HCT116 (cell line): ENCODE measurements at regions not wholly inside any gene's neighbourhood (a gene's known extent, or its start where the extent isn't known, plus 50 kb on each side); places are given as distances from the start of the nearest gene placed in this dataset.
"Not testable (repeated sequence)": the region's sequence is repeated elsewhere in the genome, so short reads cannot be mapped to it uniquely, and the experiment has no call there.

Source experiments
- ATAC-seq: fragments of 200-7000 bp; cut with Tn5 transposase; 2 replicates; pipeline ENCODE4 v1.9.1; 2020; ENCODE audit warnings: mild to moderate bottlenecking, moderate library complexity
- BruUV-seq: library from RNA; stranded (reverse); fragments of 400-500 nt; replicated peaks from 2 replicates; lab custom pipeline; 2021; lab: Mats Ljungman, UMichigan
- CTCF ChIA-PET: fragments of 300-600 bp; sonication (Branson Sonifier 250); formaldehyde crosslinking; loops from one replicate; lab custom pipeline; 2021; ENCODE audit warnings: antibody characterized with exemption; lab: Charles Lee
- POLR2A ChIA-PET: fragments of 300-600, 350-600 bp; sonication (Branson Sonifier 250); formaldehyde crosslinking; loops from one replicate; lab custom pipeline; 2021; ENCODE audit warnings: antibody characterized with exemption; lab: Charles Lee
- RAD21 ChIA-PET, 2 experiments: fragments of 300-600 bp; sonication (Branson Sonifier 250); formaldehyde crosslinking; loops; one replicate each; lab custom pipeline; 2023; ENCODE audit warnings: low total read pairs in 2 of 2; ENCODE audit not compliant: uncharacterized antibody in 2 of 2, unreplicated experiment in 2 of 2, low non-redundant PET in 1 of 2; lab: Charles Lee
- DNase-seq: peaks from one replicate; pipeline ENCODE4 v3.0.0-alpha.2; 2010; ENCODE audit warnings: low read depth, low spot score
- H2AFZ ChIP-seq: fragments of 200-600 bp; shearing (Covaris generic), sonication (generic); 2 replicates; pipeline ENCODE4 v1.6.1; 2017; ENCODE audit warnings: low read depth, mixed run types, mixed read lengths, antibody characterized with exemption, low read length; ENCODE audit not compliant: poor library complexity, severe bottlenecking
- H3K27ac ChIP-seq: 2 replicates; pipeline ENCODE4 v1.5.1; 2012; ENCODE audit warnings: low read depth, low read length
- H3K27me3 ChIP-seq: fragments of 200-600 bp; sonication (generic); 2 replicates; pipeline ENCODE4 v1.6.1; 2016; ENCODE audit warnings: mixed run types, low read length, mixed read lengths; ENCODE audit not compliant: insufficient read depth
- H3K36me3 ChIP-seq, 2 experiments: fragments of 200-500 bp in 1 of 2; fragments of 200-600 bp in 1 of 2; sonication (Bioruptor generic) in 1 of 2; sonication (generic) in 1 of 2; 2 replicates each; pipeline versions ENCODE4 v1.5.1 to v1.6.1; 2014 to 2016; ENCODE audit warnings: low read length in 2 of 2, inconsistent platforms in 1 of 2, mixed read lengths in 1 of 2, mixed run types in 1 of 2; ENCODE audit not compliant: insufficient read depth in 2 of 2, control insufficient read depth in 1 of 2
- H3K4me1 ChIP-seq, 2 experiments: fragments of 200-600 bp in 1 of 2; sonication (generic) in 1 of 2; 2 replicates each; pipeline versions ENCODE4 v1.5.1 to v1.6.1; 2012 to 2017; ENCODE audit warnings: low read length in 2 of 2, inconsistent platforms in 1 of 2, mild to moderate bottlenecking in 1 of 2, mixed read lengths in 1 of 2, mixed run types in 1 of 2, moderate library complexity in 1 of 2; ENCODE audit not compliant: insufficient read depth in 2 of 2, control insufficient read depth in 1 of 2
- H3K4me2 ChIP-seq: fragments of 200-600 bp; sonication (generic); 2 replicates; pipeline ENCODE4 v1.6.1; 2017; ENCODE audit warnings: mixed run types, low read length, mixed read lengths
- H3K4me3 ChIP-seq, 2 experiments: fragments of 200-600 bp in 1 of 2; sonication (generic) in 1 of 2; replicated peaks in 1 of 2; 2 replicates each; pipeline ENCODE4 v1.5.1; 2011 to 2016; ENCODE audit warnings: low read length in 2 of 2, control low read depth in 1 of 2, low read depth in 1 of 2, mild to moderate bottlenecking in 1 of 2, mixed read lengths in 1 of 2, mixed run types in 1 of 2
- H3K79me2 ChIP-seq: fragments of 200-600 bp; sonication (generic); 2 replicates; pipeline ENCODE4 v1.6.1; 2017; ENCODE audit warnings: mild to moderate bottlenecking, mixed run types, low read length, moderate library complexity, mixed read lengths; ENCODE audit not compliant: insufficient read depth
- H3K9ac ChIP-seq: fragments of 200-600 bp; sonication (generic); 2 replicates; pipeline ENCODE4 v1.6.1; 2016; ENCODE audit warnings: low read length, mixed read lengths
- H3K9me2 ChIP-seq: fragments of 200-600 bp; sonication (generic), shearing (Covaris generic); 2 replicates; pipeline ENCODE4 v1.6.1; 2017; ENCODE audit warnings: mixed run types, mild to moderate bottlenecking, moderate library complexity; ENCODE audit not compliant: insufficient read depth
- H3K9me3 ChIP-seq, 2 experiments: fragments of 200-500 bp in 1 of 2; fragments of 200-600 bp in 1 of 2; sonication (Bioruptor generic) in 1 of 2; sonication (generic) in 1 of 2; 2 replicates each; pipeline ENCODE4 v1.6.1; 2014 to 2017; ENCODE audit warnings: low read length in 2 of 2, mixed read lengths in 2 of 2, inconsistent platforms in 1 of 2, low read depth in 1 of 2, mild to moderate bottlenecking in 1 of 2, mixed run types in 1 of 2, moderate library complexity in 1 of 2; ENCODE audit not compliant: control insufficient read depth in 1 of 2, insufficient read depth in 1 of 2
- H4K20me1 ChIP-seq: fragments of 200-600 bp; sonication (generic), shearing (Covaris generic); 2 replicates; pipeline ENCODE4 v1.6.1; 2017; ENCODE audit warnings: mixed run types, mild to moderate bottlenecking, moderate library complexity; ENCODE audit not compliant: insufficient read depth
- ATF3 ChIP-seq: IDR thresholded peaks from 2 replicates; pipeline ENCODE4 v1.6.1; 2012
- CBX3 ChIP-seq: IDR thresholded peaks from 2 replicates; pipeline ENCODE4 v1.6.1; 2012; ENCODE audit warnings: low read depth
- EGR1 ChIP-seq: IDR thresholded peaks from 2 replicates; pipeline ENCODE4 v1.6.1; 2012; ENCODE audit warnings: low read depth
- ELF1 ChIP-seq: IDR thresholded peaks from 2 replicates; pipeline ENCODE4 v1.6.1; 2012; ENCODE audit warnings: low read depth, borderline replicate concordance
- FOSL1 ChIP-seq: IDR thresholded peaks from 2 replicates; pipeline ENCODE4 v1.6.1; 2012; ENCODE audit warnings: low read depth
- POLR2A ChIP-seq: IDR thresholded peaks from 2 replicates; pipeline ENCODE4 v1.7.0; 2011; ENCODE audit warnings: borderline replicate concordance; ENCODE audit not compliant: insufficient read depth, insufficient read length; ENCODE audit errors: extremely low read depth
- POLR2AphosphoS5 ChIP-seq: IDR thresholded peaks from 2 replicates; pipeline ENCODE4 v1.6.1; 2011; ENCODE audit warnings: mild to moderate bottlenecking, low read depth, low read length, moderate library complexity
- RAD21 ChIP-seq: IDR thresholded peaks from 2 replicates; pipeline ENCODE4 v1.6.1; 2012; ENCODE audit warnings: low read depth, mild to moderate bottlenecking
- REST ChIP-seq: IDR thresholded peaks from 2 replicates; pipeline ENCODE4 v1.6.1; 2012; ENCODE audit warnings: low read depth
- SRF ChIP-seq: IDR thresholded peaks from 2 replicates; pipeline ENCODE4 v1.6.1; 2012; ENCODE audit warnings: low read depth
- YY1 ChIP-seq: IDR thresholded peaks from 2 replicates; pipeline ENCODE4 v1.6.1; 2011; ENCODE audit warnings: low read length, low read depth, moderate library complexity, mild to moderate bottlenecking; ENCODE audit not compliant: insufficient replicate concordance; ENCODE audit errors: extremely low read depth
- ZFX ChIP-seq: fragments of 450-650 bp; IDR thresholded peaks from 2 replicates; pipeline ENCODE4 v1.6.1; 2017
- intact Hi-C: fragments of 100-400 bp; cut with micrococcal nuclease; formaldehyde crosslinking; loops from 2 replicates; pipeline ENCODE4 v1.10.0; 2022

GRCh38 chr6:75031102-75031501 is 174.8 kb downstream of the COL12A1 start:
- H2AFZ ChIP-seq, H3K4me1 ChIP-seq, H3K79me2 ChIP-seq, DNase-seq, ATAC-seq, H3K27ac ChIP-seq, H3K4me2 ChIP-seq, H3K4me3 ChIP-seq, BruUV-seq, CTCF ChIA-PET, H3K36me3 ChIP-seq, intact Hi-C loops, H4K20me1 ChIP-seq, RAD21 ChIA-PET, H3K9ac ChIP-seq, H3K9me2 ChIP-seq, POLR2A ChIA-PET, H3K9me3 ChIP-seq, H3K27me3 ChIP-seq: not testable (repeated sequence)

- Histone ChIP-seq H3K4me3 (no peak overlapping the region), H3K27me3 (no peaks in the 10 kb centered on the region), H3K4me1 (no peaks in the 10 kb centered on the region), H3K9me3 (no peaks in the 10 kb centered on the region), H3K79me2 (no peaks in the 10 kb centered on the region), H3K4me2 (no peak overlapping the region), H4K20me1 (no peaks in the 10 kb centered on the region; the same call in 1 of the 2 replicates), H3K9ac (no peak overlapping the region), H3K9me2 (no peaks in the 10 kb centered on the region), H3K36me3 (no peaks in the 10 kb centered on the region), H2AFZ (no peak overlapping the region), H3K27ac (no peak overlapping the region)
- intact Hi-C loops, result no loop called here
- no peak for TF ChIP-seq POLR2AphosphoS5
- TF ChIP-seq ELF1, result no peak
- no peak for TF ChIP-seq YY1
- no peak for TF ChIP-seq SRF
- no peak for TF ChIP-seq RAD21
- TF ChIP-seq ZFX, result no peak
- TF ChIP-seq REST, result no peak
- no peak for TF ChIP-seq CBX3
- no peak for TF ChIP-seq POLR2A
- TF ChIP-seq EGR1, result no peak
- TF ChIP-seq ATF3, result no peak
- TF ChIP-seq FOSL1, result no peak
- no TSS peak for BruUV-seq
- no peak for ATAC-seq
- no peak for DNase-seq
- POLR2A ChIA-PET, result no interaction called here
- RAD21 ChIA-PET, result no interaction called here
- CTCF ChIA-PET, result no interaction called here
Observed at GRCh38 chr6:75029333-75029732, 176.5 kb downstream of the COL12A1 start.
